22Rv1 (cell line): ENCODE measurements at regions not wholly inside any gene's neighbourhood (a gene's known extent, or its start where the extent isn't known, plus 50 kb on each side); places are given as distances from the start of the nearest gene placed in this dataset.

Source experiments
- ZFX ChIP-seq: fragments of 450-650 bp; IDR thresholded peaks from 2 replicates; pipeline ENCODE4 v1.6.1; 2017; ENCODE audit warnings: antibody characterized with exemption, borderline replicate concordance
- TF ChIP-seq, protein P1 (sequence below): fragments of 450-650 bp; IDR thresholded peaks from 2 replicates; pipeline ENCODE4 v1.5.1; 2017; ENCODE audit warnings: mild to moderate bottlenecking

DNA sequence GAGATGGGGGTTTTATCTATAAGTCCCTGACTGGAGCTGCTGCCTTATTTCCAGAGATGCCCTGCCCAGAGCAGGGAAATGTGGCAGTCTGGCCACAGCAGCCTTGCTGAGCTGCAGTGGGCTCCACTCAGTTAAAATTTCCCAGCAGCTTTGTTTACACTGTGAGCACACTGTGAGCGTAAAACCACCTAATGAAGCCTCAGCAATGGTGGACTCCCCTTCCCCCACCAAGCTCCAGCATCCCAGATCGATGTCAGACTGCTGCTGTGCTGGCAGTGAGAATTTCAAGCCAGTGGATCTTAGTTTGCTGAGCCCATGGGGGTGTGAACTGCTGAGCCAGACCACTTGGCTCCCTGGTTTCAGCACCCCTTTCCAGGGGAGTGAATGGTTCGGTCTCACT lies 208.7 kb upstream of the RAI14 start:
- TF ChIP-seq, protein P1, sequence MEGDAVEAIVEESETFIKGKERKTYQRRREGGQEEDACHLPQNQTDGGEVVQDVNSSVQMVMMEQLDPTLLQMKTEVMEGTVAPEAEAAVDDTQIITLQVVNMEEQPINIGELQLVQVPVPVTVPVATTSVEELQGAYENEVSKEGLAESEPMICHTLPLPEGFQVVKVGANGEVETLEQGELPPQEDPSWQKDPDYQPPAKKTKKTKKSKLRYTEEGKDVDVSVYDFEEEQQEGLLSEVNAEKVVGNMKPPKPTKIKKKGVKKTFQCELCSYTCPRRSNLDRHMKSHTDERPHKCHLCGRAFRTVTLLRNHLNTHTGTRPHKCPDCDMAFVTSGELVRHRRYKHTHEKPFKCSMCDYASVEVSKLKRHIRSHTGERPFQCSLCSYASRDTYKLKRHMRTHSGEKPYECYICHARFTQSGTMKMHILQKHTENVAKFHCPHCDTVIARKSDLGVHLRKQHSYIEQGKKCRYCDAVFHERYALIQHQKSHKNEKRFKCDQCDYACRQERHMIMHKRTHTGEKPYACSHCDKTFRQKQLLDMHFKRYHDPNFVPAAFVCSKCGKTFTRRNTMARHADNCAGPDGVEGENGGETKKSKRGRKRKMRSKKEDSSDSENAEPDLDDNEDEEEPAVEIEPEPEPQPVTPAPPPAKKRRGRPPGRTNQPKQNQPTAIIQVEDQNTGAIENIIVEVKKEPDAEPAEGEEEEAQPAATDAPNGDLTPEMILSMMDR = no peak
- TF ChIP-seq ZFX = no peak
